ENCODE measurements at regions not wholly inside any gene's neighbourhood (a gene's known extent, or its start where the extent isn't known, plus 50 kb on each side); places are given as distances from the start of the nearest gene placed in this dataset.

DNA sequence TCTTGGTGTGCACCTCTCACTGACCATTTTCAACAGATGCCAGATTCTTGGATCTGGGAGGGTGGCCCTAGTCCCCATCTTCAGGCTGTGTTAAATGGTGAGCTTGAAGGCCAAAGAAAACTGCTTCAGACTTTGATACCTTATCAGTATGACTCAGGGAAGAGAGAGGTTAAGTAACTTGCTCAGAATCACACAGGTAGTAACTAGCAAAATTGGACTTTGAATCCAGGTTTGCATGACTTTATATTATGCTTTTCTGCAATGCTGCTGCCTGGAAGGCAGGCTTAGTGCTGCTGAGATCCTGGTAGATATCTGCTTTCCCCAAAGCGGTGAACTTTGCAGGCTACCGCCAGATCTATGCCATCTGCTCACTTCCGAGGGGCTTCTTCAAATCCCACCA lies 487.3 kb downstream of the INSC start:
- TF ChIP-seq, protein P1, sequence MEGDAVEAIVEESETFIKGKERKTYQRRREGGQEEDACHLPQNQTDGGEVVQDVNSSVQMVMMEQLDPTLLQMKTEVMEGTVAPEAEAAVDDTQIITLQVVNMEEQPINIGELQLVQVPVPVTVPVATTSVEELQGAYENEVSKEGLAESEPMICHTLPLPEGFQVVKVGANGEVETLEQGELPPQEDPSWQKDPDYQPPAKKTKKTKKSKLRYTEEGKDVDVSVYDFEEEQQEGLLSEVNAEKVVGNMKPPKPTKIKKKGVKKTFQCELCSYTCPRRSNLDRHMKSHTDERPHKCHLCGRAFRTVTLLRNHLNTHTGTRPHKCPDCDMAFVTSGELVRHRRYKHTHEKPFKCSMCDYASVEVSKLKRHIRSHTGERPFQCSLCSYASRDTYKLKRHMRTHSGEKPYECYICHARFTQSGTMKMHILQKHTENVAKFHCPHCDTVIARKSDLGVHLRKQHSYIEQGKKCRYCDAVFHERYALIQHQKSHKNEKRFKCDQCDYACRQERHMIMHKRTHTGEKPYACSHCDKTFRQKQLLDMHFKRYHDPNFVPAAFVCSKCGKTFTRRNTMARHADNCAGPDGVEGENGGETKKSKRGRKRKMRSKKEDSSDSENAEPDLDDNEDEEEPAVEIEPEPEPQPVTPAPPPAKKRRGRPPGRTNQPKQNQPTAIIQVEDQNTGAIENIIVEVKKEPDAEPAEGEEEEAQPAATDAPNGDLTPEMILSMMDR (conservative IDR thresholded peaks at IDR 0.05; ENCODE audit: low read depth, low read length) = no peak
- no peak for TF ChIP-seq EZH2 (IDR thresholded peaks at IDR 0.05; ENCODE audit: low read length, unreplicated experiment)
- no peak for TF ChIP-seq EZH2phosphoT487 (IDR thresholded peaks at IDR 0.05; ENCODE audit: borderline replicate concordance, low read length)
